Brain microvascular endothelial cell (primary cell): ENCODE measurements at regions not wholly inside any gene's neighbourhood (a gene's known extent, or its start where the extent isn't known, plus 50 kb on each side); places are given as distances from the start of the nearest gene placed in this dataset.

Experiments used
- DNase-seq: peaks from one replicate; pipeline ENCODE4 v3.0.0-alpha.2; 2020
- H3K27ac ChIP-seq: fragments of 250-450 bp; sonication (Bioruptor Pico); 2 replicates; pipeline ENCODE4 v1.5.1; 2020; ENCODE audit warnings: mild to moderate bottlenecking, moderate library complexity
- H3K27me3 ChIP-seq: fragments of 250-450 bp; sonication (Bioruptor Pico); replicated peaks from 2 replicates; pipeline ENCODE4 v1.5.1; 2020; ENCODE audit warnings: mild to moderate bottlenecking
- H3K36me3 ChIP-seq: fragments of 250-450 bp; sonication (Bioruptor Pico); replicated peaks from 2 replicates; pipeline ENCODE4 v1.5.1; 2020; ENCODE audit warnings: mild to moderate bottlenecking
- H3K4me3 ChIP-seq: 2 replicates; pipeline ENCODE4 v1.5.1; 2011; ENCODE audit warnings: low read depth, mild to moderate bottlenecking, control low read depth, low read length, moderate library complexity
- CTCF ChIP-seq: IDR thresholded peaks from 2 replicates; pipeline ENCODE4 v1.5.1; 2011; ENCODE audit warnings: low read depth, mild to moderate bottlenecking, moderate library complexity, low read length, control low read depth, inconsistent platforms; ENCODE audit errors: missing control alignments
- in situ Hi-C: cut with HindIII; loops from 2 replicates; pipeline ENCODE4 v1.10.0; 2017; ENCODE audit warnings: low sequenced_read_pairs, low pct_ligation_motif_present

- DNase-seq, result no peak
- TF ChIP-seq CTCF, result no peak
- in situ Hi-C loops, result no loop called here
- Histone ChIP-seq H3K4me3 (no peak overlapping the region), H3K27ac (no peak overlapping the region), H3K36me3 (no peaks in the 10 kb centered on the region), H3K27me3 (no peaks in the 10 kb centered on the region)
These were observed 409.2 kb upstream of the MYT1L start for GRCh38 chr2:2740238-2740775.

GRCh38 chr2:2739231-2739795 is 408.2 kb upstream of the MYT1L start:
- no peak for DNase-seq
- Histone ChIP-seq H3K4me3 (no peak overlapping the region), H3K27ac (no peak overlapping the region), H3K27me3 (no peaks in the 10 kb centered on the region), H3K36me3 (no peaks in the 10 kb centered on the region)
- TF ChIP-seq CTCF, result no peak
- in situ Hi-C loops, result no loop called here

GRCh38 chr2:2738684-2739083 is 407.6 kb upstream of the MYT1L start:
- no peaks in the 10 kb centered on the region for H3K27me3 ChIP-seq
- TF ChIP-seq CTCF, result no peak
- H3K36me3 ChIP-seq, result no peaks in the 10 kb centered on the region
- no peak for DNase-seq
- in situ Hi-C loops, result no loop called here
- H3K4me3 ChIP-seq, result no peak overlapping the region
- H3K27ac ChIP-seq, result no peak overlapping the region

- in situ Hi-C loops, result no loop called here
- Histone ChIP-seq H3K4me3 (no peak overlapping the region), H3K36me3 (no peaks in the 10 kb centered on the region), H3K27me3 (no peaks in the 10 kb centered on the region), H3K27ac (no peak overlapping the region)
- TF ChIP-seq CTCF, result no peak
- no peak for DNase-seq
These were observed 407.2 kb upstream of the MYT1L start for GRCh38 chr2:2738276-2738675.

GRCh38 chr2:2735041-2735440 is 404.0 kb upstream of the MYT1L start:
- no peaks in the 10 kb centered on the region for H3K36me3 ChIP-seq
- H3K4me3 ChIP-seq, result no peak overlapping the region
- no peak overlapping the region for H3K27ac ChIP-seq
- DNase-seq, result no peak
- in situ Hi-C loops, result no loop called here
- no peaks in the 10 kb centered on the region for H3K27me3 ChIP-seq
- TF ChIP-seq CTCF, result no peak

- Histone ChIP-seq H3K4me3 (no peak overlapping the region), H3K27me3 (no peaks in the 10 kb centered on the region), H3K36me3 (no peaks in the 10 kb centered on the region), H3K27ac (no peak overlapping the region)
- no peak for DNase-seq
- no peak for TF ChIP-seq CTCF
- in situ Hi-C loops, result no loop called here
These were observed 403.2 kb upstream of the MYT1L start for GRCh38 chr2:2734308-2734707.
